SK-N-SH treated with all-trans-retinoic acid at 6 μM for 48 hours (cell line): ENCODE measurements at regions not wholly inside any gene's neighbourhood (a gene's known extent, or its start where the extent isn't known, plus 50 kb on each side); places are given as distances from the start of the nearest gene placed in this dataset.

ENCODE experiments used
- ATAC-seq: fragments of 200-7000 bp; cut with Tn5 transposase; 3 replicates; pipeline ENCODE4 v1.9.1; 2020; ENCODE audit warnings: mild to moderate bottlenecking, moderate library complexity
- ARNTL ChIP-seq: fragments of 450-650 bp; formaldehyde crosslinking; IDR thresholded peaks from 2 replicates; pipeline ENCODE4 v1.5.0; 2020; ENCODE audit warnings: low read depth, mild to moderate bottlenecking, moderate library complexity, borderline replicate concordance
- BACH2 ChIP-seq: fragments of 250-450 bp; sonication (Bioruptor Pico); IDR thresholded peaks from 2 replicates; pipeline ENCODE4 v1.9.0; 2021; ENCODE audit warnings: mild to moderate bottlenecking, borderline replicate concordance
- CSDC2 ChIP-seq: fragments of 250-450 bp; sonication (Bioruptor Pico); IDR thresholded peaks from 2 replicates; pipeline ENCODE4 v1.5.0; 2020; ENCODE audit warnings: mild to moderate bottlenecking, moderate library complexity
- CSRNP3 ChIP-seq: fragments of 250-450 bp; sonication (Bioruptor Pico); IDR thresholded peaks from 2 replicates; pipeline ENCODE4 v1.5.1; 2021; ENCODE audit warnings: mild to moderate bottlenecking, moderate library complexity
- ESRRG ChIP-seq: fragments of 250-450 bp; sonication (Bioruptor Pico); IDR thresholded peaks from 2 replicates; pipeline ENCODE4 v1.6.1; 2021; ENCODE audit warnings: mild to moderate bottlenecking
- GLIS3 ChIP-seq: fragments of 250-450 bp; sonication (Bioruptor Pico); IDR thresholded peaks from 2 replicates; pipeline ENCODE4 v1.5.0; 2020; ENCODE audit warnings: mild to moderate bottlenecking, moderate library complexity
- ISL1 ChIP-seq: fragments of 250-450 bp; sonication (Bioruptor Pico); IDR thresholded peaks from 2 replicates; pipeline ENCODE4 v2.1.2; 2022; ENCODE audit warnings: mild to moderate bottlenecking, moderate library complexity
- OSR1 ChIP-seq: fragments of 250-450 bp; sonication (Bioruptor Pico); IDR thresholded peaks from 2 replicates; pipeline ENCODE4 v1.8.0; 2022; ENCODE audit warnings: moderate library complexity, mild to moderate bottlenecking, inconsistent platforms
- PPARA ChIP-seq: fragments of 250-450 bp; sonication (Bioruptor Pico); IDR thresholded peaks from 2 replicates; pipeline ENCODE4 v1.5.0; 2020; ENCODE audit warnings: mild to moderate bottlenecking, borderline replicate concordance
- RARB ChIP-seq: fragments of 250-450 bp; sonication (Bioruptor Pico); IDR thresholded peaks from 2 replicates; pipeline ENCODE4 v1.8.0; 2021; ENCODE audit warnings: mild to moderate bottlenecking, moderate library complexity
- SNAI2 ChIP-seq: fragments of 250-450 bp; sonication (Bioruptor Pico); IDR thresholded peaks from 2 replicates; pipeline ENCODE4 v1.5.0; 2020; ENCODE audit warnings: mild to moderate bottlenecking, moderate library complexity
- TCF4 ChIP-seq: fragments of 250-450 bp; sonication (Bioruptor Pico); IDR thresholded peaks from 2 replicates; pipeline ENCODE4 v1.8.0; 2021; ENCODE audit warnings: mild to moderate bottlenecking, moderate library complexity, borderline replicate concordance
- TOX ChIP-seq: fragments of 250-450 bp; sonication (Bioruptor Pico); IDR thresholded peaks from 2 replicates; pipeline ENCODE4 v1.8.0; 2021; ENCODE audit warnings: mild to moderate bottlenecking, moderate library complexity, borderline replicate concordance
- TSHZ2 ChIP-seq: fragments of 250-450 bp; sonication (Bioruptor Pico); IDR thresholded peaks from 2 replicates; pipeline ENCODE4 v1.5.0; 2020; ENCODE audit warnings: mild to moderate bottlenecking, moderate library complexity
- ZC3H10 ChIP-seq: fragments of 250-450 bp; sonication (Bioruptor Pico); IDR thresholded peaks from 2 replicates; pipeline ENCODE4 v1.5.1; 2021; ENCODE audit warnings: mild to moderate bottlenecking, moderate library complexity
- ZFP3 ChIP-seq: fragments of 250-450 bp; sonication (Bioruptor Pico); IDR thresholded peaks from 2 replicates; pipeline ENCODE4 v1.5.0; 2020; ENCODE audit warnings: mild to moderate bottlenecking, moderate library complexity
- ZFP30 ChIP-seq: fragments of 450-650 bp; formaldehyde crosslinking; IDR thresholded peaks from 2 replicates; pipeline ENCODE4 v1.5.0; 2022; ENCODE audit warnings: mild to moderate bottlenecking, moderate library complexity
- ZNF565 ChIP-seq: fragments of 450-650 bp; formaldehyde crosslinking; conservative IDR thresholded peaks from 2 replicates; pipeline ENCODE4 v1.5.0; 2020; ENCODE audit warnings: low read depth, mild to moderate bottlenecking, moderate library complexity
- ZNF70 ChIP-seq: fragments of 450-650 bp; formaldehyde crosslinking; IDR thresholded peaks from 2 replicates; pipeline ENCODE4 v1.5.0; 2020; ENCODE audit warnings: mild to moderate bottlenecking, moderate library complexity
- ZNF8 ChIP-seq: fragments of 450-650 bp; formaldehyde crosslinking; IDR thresholded peaks from 2 replicates; pipeline ENCODE4 v1.5.0; 2020; ENCODE audit warnings: mild to moderate bottlenecking, moderate library complexity
- TF ChIP-seq, protein P1 (sequence below): fragments of 250-450 bp; sonication (Bioruptor Pico); IDR thresholded peaks from 2 replicates; pipeline ENCODE4 v1.8.0; 2020; ENCODE audit warnings: mild to moderate bottlenecking, moderate library complexity, borderline replicate concordance
- TF ChIP-seq, protein P2 (sequence below): fragments of 250-450 bp; sonication (Bioruptor Pico); IDR thresholded peaks from 2 replicates; pipeline ENCODE4 v1.5.1; 2020; ENCODE audit warnings: low read depth, mild to moderate bottlenecking, moderate library complexity

- TF ChIP-seq, protein P1, sequence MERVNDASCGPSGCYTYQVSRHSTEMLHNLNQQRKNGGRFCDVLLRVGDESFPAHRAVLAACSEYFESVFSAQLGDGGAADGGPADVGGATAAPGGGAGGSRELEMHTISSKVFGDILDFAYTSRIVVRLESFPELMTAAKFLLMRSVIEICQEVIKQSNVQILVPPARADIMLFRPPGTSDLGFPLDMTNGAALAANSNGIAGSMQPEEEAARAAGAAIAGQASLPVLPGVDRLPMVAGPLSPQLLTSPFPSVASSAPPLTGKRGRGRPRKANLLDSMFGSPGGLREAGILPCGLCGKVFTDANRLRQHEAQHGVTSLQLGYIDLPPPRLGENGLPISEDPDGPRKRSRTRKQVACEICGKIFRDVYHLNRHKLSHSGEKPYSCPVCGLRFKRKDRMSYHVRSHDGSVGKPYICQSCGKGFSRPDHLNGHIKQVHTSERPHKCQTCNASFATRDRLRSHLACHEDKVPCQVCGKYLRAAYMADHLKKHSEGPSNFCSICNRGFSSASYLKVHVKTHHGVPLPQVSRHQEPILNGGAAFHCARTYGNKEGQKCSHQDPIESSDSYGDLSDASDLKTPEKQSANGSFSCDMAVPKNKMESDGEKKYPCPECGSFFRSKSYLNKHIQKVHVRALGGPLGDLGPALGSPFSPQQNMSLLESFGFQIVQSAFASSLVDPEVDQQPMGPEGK, result no peak
- TF ChIP-seq ISL1 (no peak), RARB (CRISPR knock-in tag) (no peak), CSDC2 (no peak), ZNF8 (CRISPR knock-in tag) (no peak), BACH2 (no peak), ARNTL (CRISPR knock-in tag) (no peak), ESRRG (no peak), CSRNP3 (CRISPR knock-in tag) (no peak), PPARA (CRISPR knock-in tag) (no peak), ZFP30 (no peak), ZNF565 (CRISPR knock-in tag) (no peak), ZFP3 (CRISPR knock-in tag) (no peak), SNAI2 (CRISPR knock-in tag) (no peak), TSHZ2 (no peak), TCF4 (CRISPR knock-in tag) (no peak), GLIS3 (CRISPR knock-in tag) (no peak), ZNF70 (CRISPR knock-in tag) (no peak), TOX (CRISPR knock-in tag) (no peak)
- TF ChIP-seq, protein P2, sequence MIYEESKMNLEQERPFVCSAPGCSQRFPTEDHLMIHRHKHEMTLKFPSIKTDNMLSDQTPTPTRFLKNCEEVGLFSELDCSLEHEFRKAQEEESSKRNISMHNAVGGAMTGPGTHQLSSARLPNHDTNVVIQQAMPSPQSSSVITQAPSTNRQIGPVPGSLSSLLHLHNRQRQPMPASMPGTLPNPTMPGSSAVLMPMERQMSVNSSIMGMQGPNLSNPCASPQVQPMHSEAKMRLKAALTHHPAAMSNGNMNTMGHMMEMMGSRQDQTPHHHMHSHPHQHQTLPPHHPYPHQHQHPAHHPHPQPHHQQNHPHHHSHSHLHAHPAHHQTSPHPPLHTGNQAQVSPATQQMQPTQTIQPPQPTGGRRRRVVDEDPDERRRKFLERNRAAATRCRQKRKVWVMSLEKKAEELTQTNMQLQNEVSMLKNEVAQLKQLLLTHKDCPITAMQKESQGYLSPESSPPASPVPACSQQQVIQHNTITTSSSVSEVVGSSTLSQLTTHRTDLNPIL, result no peak
- no peak for ATAC-seq
Observed at GRCh38 chr7:156423876-156424275, 216.7 kb upstream of the RNF32 start.

DNA sequence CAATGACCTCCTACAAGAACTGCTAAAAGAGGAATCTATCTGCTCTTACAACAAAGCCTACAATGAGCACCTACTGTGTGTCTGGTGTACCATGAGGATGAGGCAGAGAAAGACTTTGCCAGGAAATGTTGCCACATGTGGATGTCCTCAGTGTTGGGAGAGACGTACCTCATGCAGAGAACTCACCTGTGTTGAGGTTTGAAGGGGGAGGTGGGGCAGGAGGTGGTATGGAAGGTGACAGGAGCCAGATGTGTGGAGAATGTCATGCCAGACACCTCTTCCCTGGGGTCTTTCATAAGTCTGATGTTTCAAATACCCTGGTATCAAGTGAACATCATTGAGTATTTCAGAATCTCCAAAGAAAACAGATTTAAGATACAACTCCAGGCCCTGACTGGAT is 220.1 kb upstream of the RNF32 start:
- ATAC-seq, result no peak
- TF ChIP-seq TSHZ2 (no peak), CSRNP3 (CRISPR knock-in tag) (no peak), ZFP3 (CRISPR knock-in tag) (no peak), OSR1 (CRISPR knock-in tag) (no peak), ZNF70 (CRISPR knock-in tag) (no peak), ZC3H10 (no peak)
- TF ChIP-seq, protein P2, result no peak
- TF ChIP-seq, all 23 proteins: peak for 0
